IPS DF 4.7 (cell line): ENCODE measurements at regions not wholly inside any gene's neighbourhood (a gene's known extent, or its start where the extent isn't known, plus 50 kb on each side); places are given as distances from the start of the nearest gene placed in this dataset.
"Not testable (repeated sequence)": the region's sequence is repeated elsewhere in the genome, so short reads cannot be mapped to it uniquely, and the experiment has no call there.

Experiments
- DNase-seq: peaks from one replicate; pipeline ENCODE4 v3.0.0-alpha.2; 2013; ENCODE audit warnings: low spot score; ENCODE audit errors: extremely low read depth

GRCh38 chr3:118587037-118587741 lies 447.5 kb downstream of the IGSF11 start:
- no peak for DNase-seq

GRCh38 chr3:118587847-118588246 lies 446.8 kb downstream of the IGSF11 start:
- no peak for DNase-seq

- no peak for DNase-seq
These were observed 441.4 kb downstream of the IGSF11 start for GRCh38 chr3:118593277-118593670.

DNA sequence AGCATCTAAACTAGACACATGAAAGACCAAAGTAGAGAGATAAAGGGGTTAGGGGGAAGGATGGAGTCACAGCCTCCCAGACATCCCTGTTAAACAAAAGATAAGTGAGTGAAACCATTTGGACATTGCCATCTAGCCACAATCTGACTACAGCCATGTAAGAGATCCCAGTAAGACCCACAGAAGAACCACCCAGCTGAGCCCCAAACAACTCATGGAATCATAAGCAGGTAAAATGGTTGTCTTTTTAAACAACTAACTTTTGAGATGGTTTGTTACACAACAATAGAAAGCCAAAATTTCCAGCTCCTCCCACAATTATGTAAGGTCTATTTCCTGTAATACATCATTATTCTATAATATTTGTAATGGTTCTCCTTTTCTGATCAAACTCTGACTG lies 437.5 kb downstream of the IGSF11 start:
- no peak for DNase-seq

DNA sequence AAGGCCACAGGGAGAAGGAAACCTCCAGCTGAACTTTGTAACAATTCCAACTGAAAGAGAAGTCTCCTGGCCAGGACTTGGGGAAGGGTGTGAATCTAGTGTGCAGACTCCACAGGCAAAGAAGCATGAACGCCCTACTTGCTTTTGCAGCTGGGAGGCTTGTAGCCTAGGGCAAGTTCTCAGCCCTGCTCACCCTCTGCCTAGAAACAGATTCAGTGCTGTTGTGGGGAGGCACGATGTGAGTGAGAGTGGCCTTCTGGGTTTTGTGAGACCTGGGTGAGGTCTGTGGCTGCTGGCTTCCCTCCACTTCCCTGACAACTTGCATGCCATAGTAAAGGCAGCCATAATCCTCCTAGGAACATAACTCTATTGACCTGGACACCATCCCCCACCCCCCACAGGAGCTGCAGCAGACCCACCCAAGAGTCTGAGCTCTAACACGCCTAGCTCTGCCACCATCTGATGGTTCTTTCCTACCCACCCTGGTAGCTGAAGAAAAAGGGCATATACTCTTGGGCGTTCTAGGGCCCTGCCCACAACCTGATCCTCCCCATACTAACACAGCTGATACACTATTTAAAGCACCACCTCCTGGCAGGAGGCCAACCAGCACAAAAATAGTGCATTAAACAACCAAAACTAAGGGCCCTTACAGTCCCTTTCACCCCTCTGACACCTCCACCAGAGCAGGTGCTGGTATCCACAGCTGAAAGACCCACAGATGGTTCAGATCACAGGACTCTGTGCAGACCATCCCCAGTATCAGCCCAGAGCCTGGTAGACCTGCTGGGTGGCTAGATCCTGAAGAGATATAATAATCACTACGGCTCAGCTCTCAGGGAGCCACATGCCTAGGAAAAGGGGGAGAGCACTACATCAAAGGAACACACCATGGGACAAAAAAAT lies 426.5 kb downstream of the IGSF11 start:
- no peak for DNase-seq

DNA sequence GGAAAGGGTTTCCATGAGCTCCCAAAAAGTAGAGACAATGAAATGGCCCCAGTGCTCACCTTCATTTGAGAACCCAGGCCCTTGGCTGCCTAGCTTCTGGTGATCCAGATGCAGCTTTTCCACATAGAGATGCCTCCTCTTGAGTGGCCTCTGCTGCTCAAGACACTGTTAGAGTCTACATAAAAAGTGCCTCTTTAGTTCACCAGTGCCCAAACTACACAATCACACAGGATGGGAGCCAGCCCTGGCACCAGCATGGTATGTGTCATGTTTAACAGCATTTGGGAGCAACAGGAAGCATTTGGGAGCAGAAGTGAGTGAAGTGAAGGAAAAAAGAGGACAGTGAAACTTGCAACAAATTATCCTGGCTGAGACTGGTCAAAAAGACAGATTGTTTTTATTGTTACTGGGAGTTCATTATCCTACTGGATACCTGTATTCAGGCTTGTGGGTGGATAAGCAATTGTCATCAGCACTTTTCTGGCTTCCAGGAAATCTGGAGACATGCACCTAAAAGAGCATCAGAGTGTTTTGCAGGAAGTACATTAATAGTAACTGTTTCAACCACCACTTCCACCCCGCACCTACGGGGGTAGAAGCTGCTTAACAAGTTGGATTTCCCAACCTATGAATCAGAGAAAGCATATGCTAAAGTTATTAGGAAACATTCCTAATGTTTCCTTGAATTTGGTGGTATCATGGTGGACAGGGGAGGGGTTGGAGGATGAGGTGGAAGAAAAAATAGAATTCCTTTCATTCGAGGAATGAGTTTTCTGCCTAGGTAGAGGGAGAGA lies 416.2 kb downstream of the IGSF11 start:
- DNase-seq: no peak

- DNase-seq: no peak
These were observed 408.2 kb downstream of the IGSF11 start for GRCh38 chr3:118626453-118626852.

DNA sequence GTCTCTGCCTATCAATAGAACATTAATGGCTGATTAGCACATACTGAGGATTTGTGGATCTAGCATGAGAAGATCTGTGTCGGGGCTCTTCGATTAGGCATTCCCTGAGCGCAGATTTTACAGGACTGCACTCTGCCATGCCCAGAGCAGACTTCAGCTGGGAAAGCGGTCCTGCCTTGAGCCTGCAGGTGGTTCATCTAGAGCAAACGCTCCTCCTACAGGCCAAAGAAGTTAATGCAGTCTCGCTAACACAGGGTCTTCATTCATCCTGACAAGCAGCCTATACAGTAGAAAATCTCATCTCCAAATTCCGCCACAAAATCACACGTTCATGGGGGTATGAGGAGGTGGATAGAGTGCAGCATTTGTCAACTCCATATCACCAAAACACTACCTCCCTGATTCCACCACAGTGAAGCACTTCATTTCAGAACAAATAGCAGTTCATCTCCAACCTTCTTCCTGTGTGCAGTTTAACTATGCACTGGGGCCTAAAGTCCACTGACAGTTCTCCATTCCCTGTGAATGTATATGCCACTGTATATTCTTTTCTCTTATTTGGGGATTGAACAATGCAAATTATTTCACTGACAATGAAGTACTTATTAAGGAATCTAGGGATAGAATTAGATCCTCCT lies 405.8 kb downstream of the IGSF11 start:
- DNase-seq: peak; percentile 82

DNA sequence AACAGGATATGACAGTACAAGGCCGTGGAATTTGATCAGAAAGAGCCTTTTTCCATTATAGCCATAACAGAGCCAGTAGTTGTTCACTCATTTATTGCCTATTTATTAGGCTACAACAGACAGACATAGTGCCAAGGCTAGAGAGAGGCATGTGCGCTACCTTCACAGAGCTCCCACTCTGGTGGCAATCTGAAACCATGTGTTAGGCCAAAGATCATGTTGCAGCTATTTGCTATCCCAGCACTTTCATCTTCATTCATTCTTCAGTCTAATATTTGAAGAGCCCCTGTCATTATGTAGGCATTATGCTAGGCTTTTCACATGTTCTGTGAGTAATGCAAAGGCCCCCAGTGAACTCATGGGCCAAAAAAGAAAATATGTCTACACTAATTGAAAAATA lies 404.8 kb downstream of the IGSF11 start:
- DNase-seq: no peak

GRCh38 chr3:118635711-118636110 lies 398.9 kb downstream of the IGSF11 start:
- DNase-seq: no peak

DNA sequence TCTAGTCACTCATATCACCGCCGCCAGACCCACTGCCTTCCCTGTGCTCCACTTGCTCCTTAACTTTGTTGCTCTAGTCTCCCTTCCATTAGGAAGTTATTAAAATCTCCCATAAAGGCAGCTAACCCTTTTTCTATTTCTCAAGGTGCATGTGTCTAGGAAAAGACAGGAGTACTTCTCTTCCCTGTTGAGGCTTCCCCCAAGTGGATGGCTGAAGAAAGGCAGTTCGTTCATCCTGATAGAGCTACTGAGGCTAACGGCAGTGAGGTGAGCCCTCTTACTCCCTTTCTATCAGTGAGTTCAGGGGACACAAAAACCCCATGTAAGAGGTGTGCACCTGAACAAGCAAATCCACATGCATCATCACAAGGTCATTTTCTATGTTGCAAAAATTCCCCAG lies 397.8 kb downstream of the IGSF11 start:
- no peak for DNase-seq

DNA sequence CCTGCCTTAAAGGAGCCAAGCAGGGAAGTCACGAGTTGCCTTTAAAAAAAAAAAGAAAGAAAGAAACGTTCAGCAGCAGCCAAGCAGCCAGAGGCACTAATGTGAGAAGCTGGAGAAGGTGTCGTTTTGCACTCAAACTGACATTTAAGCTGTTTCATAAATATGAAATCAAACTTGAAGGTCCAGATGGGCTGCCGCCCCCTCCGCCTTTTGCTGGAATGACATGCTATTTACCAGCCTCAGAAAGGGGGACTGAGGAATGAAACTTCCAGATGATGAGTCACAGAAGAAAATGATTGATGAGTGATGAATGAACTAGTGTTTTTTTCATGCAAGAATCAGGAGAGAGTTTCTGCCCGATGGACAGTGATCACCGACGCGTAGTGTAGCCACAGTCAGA lies 396.8 kb downstream of the IGSF11 start:
- no peak for DNase-seq

- no peak for DNase-seq
These were observed 393.0 kb downstream of the IGSF11 start for GRCh38 chr3:118641608-118642007.

DNA sequence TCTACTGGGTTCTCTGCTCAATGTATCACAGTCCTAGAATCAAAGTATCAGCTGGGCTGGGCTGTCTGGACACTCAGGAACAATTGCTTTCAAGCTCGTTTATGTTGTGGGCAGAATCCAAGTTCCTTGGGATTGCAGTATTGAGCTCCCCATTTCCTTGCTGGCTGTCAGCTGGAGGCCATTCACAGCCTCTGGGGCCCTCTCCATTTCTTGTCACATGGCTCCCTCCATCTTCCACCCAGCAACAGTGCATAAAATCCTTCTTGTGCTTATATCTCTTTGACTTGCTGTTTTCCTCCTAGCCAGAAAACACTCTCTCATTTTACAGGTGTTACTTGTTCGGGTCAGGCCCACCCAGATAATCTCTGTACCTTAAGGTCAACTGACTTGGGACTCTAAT lies 363.5 kb downstream of the IGSF11 start:
- no peak for DNase-seq

- no peak for DNase-seq
These were observed 359.3 kb downstream of the IGSF11 start for GRCh38 chr3:118675305-118675704.

GRCh38 chr3:118678663-118679062 lies 356.0 kb downstream of the IGSF11 start:
- DNase-seq: not testable (repeated sequence)

- DNase-seq: no peak
These were observed 351.7 kb downstream of the IGSF11 start for GRCh38 chr3:118682921-118683320.

DNA sequence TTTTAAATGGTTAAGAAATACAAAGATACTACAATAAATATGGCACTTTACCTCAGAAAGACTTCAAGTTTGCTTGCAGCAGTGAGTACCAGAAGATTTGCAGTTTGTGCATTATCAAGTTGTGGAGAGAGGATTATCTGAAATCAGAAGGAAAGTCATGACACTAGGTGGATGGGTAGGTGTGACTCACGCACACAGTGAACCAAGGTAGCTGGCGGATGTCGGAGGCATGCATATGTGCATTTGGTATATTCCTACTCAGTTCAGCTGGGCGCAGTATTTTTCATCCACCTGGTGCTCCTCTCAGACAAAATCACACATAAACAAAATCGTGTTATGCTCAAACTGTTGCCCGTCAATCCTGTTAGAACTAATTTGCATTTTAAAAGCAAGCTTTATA lies 351.0 kb downstream of the IGSF11 start:
- no peak for DNase-seq

- no peak for DNase-seq
These were observed 346.2 kb downstream of the IGSF11 start for GRCh38 chr3:118688396-118688884.

DNA sequence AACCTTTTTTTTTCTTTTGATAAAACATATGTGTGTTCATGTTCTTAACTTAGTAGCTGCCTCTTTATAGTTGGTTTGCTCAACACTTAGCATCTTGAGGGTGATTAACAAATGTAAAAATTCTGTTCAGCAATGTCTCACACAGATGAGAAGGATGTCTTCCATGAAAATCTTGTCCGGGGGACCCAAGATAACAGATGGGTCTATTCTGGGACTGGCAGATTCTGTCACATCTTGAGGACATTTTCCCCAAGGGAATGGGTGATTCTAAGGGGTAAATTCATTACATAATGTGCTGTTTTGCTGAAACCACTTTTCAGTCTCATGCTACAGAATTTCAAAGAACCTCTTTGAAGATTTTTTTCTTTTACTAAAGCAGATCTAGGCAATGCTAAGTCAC lies 342.2 kb downstream of the IGSF11 start:
- DNase-seq: no peak

DNA sequence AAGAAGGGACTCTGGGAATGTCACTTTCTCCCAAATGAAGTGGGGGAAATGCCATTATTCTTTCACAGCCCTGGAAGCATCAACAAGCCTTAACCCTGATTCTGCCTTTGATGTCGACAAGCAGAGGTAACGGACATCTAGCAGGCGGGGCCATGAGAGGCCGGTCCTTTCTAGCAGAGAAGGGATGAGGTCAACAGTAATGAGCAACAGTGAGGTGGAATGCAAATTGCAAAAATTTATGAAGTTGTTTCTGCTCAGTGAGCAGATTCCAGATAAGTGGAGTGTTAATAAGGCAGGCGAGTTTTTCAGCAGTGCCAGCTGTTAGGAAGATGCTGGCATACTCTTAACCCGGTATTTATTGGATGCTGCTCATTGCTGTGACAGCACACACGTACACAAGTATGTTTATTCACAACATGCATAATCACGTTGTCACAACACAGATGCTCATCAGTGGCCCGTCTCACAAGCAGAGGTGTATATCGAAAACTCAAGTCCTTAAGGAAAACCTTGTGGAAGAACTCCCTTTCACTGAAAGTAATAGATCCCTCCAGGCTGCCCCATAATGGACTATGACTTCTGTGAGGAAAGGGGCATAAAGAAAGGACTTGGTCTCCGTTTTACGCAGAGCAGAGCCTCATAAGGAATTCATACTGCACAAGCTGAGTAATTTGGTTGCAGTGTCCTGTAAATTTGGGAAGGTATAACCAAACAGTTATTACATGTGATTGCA lies 329.0 kb downstream of the IGSF11 start:
- peak; percentile 5 for DNase-seq
